CD4-positive, alpha-beta T cell treated with Interleukin-6 at 100 ng/mL for 8 hours (primary cell): ENCODE measurements at regions not wholly inside any gene's neighbourhood (a gene's known extent, or its start where the extent isn't known, plus 50 kb on each side); places are given as distances from the start of the nearest gene placed in this dataset.

Experiments
- DNase-seq: peaks from one replicate; pipeline ENCODE4 v3.0.0-alpha.2; 2020; ENCODE audit warnings: mixed read lengths, low spot score

DNA sequence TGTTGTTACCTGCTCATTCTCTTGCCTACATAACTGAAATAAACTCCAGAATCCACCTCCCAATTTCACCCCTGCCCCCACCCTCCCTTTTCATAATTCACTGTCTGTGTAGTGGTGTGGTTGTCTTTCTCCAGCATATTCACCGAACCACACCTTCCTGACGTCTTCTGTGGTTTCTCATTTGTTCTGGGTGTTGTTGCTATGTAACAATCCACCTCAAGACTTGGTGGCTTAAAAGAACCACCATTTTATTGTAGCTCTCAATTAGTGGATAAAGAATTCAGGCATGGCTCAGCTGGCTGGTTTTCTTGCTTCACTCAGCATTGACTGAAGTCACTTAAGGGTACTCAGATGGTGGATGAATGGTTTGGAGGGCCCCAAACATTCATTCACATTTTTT is 229.8 kb downstream of the MAF start:
- no peak for DNase-seq

DNA sequence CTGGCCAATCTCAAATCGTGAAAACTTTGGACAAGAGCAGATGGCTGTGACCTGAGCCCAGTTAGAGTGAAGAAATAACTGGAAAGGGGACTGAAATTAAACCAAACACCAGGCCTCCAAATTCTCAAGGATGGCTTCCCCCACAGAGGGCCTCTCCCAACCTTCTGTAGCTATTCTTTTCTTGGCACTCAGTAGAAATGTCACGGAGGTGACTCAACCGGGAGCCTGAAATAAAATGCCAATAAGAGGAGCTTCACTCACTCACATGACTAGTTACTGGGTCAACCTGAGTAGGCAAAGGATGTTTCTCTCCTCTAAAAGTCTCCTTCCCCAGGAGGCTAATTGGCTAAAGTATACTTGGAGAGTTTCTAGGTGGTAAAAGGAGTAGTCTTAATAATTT is 230.7 kb downstream of the MAF start:
- no peak for DNase-seq

DNA sequence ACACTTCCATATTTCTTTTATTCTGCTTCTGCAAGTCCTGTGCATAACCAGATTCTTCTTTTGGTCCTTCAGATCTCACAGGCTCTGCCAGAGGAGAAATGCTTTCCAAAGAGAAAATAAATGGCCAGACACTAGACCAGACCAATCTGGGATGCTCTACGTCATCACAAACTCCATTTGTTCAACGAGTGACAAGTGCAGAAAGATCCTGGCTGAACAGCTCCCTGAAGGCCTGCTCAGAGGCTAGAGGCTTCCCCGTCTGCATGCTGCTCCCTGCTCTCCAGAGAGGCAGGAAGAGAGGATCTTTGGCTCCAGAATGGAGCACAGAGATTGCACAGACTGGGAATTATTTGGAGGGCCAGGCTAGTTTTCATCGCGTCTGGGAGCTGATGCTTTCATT is 232.7 kb downstream of the MAF start:
- DNase-seq, result no peak

DNA sequence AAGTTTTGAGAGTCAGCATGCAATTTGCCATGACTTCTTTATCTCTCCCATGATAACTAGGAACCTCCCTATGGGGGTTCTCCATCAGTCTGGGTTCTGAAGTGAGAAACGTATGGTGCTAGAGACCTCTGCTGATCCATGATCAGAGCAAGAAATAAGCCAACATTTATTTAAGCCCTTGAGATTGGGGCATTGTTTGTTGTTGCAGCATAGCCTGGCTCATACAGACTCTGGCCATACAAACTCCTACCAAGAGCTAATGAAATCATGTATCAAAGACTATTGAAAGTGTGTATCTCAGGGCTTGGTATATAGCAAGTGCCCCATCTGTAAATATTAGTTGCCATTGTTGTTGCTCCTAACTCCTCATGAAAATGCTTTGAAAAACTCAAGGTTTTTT is 233.9 kb downstream of the MAF start:
- DNase-seq, result no peak

DNA sequence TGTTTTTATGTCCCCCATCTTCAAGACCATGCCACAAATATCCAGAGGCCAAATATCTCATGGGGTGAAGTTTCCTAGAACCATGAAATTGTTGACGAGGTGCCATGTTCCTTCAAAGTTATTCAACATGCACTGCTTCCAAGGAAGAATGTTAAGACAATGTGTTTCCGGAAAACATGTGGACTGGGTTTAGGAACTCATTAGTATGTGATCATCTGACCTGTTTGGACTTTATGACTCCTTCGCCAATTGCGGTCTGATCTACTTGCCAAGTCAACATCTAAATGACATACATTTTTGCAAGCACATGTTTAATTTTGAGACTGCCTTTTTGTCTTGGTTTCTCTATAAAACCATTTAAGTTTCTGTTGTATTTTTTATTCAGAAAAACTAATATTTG is 234.8 kb downstream of the MAF start:
- no peak for DNase-seq

DNA sequence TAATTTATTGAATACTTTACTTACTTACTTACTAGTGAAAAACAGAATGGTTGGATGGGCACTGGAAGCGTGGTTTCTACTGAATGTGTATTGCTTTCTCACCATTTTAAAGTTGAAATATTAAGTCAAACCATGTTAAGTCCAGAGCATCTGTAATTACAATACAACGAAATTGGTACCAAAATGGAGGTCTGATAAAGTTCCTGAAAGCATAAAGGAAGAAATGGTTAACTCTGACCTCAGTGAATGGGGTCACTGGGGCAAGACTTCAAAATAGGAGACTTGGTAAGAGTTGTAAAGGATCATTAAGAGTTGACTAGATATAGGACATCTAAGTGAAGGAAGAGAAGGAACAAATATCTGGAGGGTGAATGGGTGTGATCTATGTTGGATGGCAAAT is 237.1 kb downstream of the MAF start:
- DNase-seq, result no peak

DNA sequence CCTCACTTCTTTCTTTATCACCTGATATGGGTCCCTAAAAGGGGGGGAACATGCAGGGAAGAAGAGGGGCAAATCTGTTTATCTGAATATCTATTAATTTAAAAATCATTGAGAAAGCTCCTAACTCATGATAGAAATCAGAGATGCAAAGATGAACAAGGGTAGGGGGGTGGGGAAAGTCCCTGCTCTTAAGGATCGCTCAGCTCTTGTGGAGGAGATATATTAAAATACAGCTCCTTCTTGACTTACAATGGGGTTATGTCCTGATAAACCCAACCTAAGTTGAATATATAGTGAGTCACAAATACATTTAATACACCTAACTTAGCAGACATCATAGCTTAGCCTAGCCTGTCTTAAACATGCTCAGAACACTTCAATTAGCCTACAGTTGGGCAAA is 237.5 kb downstream of the MAF start:
- DNase-seq, result no peak

DNA sequence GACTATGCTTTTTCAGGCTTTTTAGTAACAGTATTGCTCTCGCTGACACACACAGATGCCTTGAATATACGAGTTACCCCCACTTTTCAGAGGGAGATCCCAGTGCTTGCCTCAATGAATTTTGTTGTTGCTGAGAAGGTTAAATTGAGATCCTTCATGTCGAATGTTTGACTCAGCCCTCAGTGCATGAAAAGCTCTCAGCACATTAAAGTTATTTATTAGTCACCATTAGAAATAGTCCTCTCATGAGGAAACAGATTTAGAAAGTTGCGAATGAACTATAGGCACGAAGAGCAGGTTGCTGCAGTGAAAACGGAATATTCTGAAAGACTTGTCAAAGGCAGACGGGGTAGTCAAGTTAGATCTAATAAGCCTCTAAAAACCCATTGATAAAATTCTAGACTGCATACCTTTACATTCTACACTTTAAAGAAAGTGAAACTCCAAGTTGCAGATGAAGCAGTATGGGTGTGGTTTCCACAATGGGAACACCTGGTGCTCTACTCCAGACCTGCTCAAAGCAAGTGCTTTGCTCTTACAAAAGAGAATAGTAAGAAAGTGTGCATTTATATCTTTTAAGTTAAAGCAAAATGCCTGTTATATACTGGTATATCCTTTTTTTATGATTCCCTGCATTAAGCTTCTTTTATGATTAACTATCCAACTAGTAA is 238.1 kb downstream of the MAF start:
- DNase-seq, result no peak

DNA sequence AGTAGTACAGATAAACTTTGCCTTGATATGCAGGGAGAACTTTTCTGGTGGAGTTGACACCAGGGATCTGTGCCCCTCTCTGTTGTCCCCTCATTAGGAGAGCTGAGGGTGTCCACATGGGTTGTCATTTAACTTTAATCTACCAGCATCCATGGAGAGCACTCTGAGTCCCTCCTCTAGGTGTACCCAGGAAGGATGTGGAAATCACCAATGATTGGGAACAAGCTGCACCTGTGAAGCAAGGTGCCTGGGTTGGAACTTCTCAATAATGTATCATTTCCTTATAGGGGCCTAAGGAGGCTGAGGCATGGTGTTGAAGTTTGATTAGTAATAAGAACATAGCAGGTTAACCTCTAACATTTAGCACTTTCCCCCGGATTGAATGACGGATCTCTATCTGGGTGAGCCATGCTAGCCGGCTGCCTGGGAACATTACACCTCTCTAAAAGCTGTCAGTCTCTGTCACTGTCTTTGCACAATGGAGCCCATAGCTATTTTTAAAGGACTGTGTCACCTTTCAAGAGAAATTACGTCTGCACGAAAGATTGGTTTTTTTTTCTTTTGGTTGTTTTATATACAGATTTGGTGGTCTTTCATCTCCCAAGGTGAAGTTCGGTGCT is 239.3 kb downstream of the MAF start:
- DNase-seq, result no peak

DNA sequence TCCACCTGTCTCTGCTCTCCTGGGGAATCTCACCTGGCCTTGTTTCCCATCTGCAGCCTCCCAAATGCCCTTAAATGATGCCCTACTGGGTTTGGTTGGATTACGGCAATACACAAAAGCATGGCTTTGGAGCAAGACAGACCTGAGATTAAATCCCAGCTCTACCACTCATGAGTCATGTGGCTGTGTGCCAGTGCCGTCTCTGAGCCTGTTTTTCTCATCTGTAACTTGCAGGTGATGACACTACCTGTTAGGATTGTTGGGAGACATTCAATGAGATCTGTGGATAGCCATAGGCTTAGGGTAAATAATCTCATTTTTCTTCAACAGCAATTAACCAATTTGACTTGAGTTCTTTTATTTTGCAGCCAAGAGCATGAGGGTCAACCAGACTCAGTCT is 240.3 kb downstream of the MAF start:
- no peak for DNase-seq

DNA sequence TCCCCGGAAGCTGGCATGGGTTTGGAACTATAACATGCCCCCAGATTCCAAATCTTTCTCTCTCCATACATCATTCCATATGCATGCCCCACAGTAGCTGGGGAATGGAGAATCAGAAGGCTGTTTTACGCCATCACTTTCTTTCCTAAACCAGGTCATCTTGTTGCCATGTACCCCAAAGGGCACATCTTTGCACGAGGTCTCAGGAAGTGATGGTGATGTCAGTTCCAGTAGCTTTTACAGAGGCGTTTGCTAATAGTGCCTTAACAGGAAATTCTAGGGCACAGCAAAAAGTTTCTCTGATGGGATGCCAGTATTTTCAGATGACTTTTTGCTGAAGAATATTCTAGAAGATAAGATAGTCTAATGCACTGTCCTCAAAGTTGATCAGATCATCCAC is 241.5 kb downstream of the MAF start:
- DNase-seq, result no peak

DNA sequence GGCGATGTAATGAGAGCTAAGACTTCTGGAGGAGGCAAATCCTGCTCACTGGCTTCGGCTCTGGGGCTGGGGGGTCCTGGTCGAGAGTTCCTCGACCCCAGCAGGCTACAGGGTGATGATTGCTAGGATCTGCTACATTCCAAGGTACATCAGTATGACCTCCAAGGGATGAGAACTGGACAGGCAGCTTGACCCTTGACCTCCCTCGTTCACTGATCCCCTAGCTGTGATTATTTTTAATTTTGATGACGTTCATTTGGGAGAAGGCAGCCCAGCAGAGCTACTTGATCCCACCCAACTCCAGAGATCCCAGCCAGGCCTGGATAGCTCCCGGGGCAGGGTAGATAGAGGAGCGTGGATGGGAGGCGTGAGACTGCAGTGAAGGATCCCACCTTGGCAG is 242.3 kb downstream of the MAF start:
- DNase-seq, result no peak

DNA sequence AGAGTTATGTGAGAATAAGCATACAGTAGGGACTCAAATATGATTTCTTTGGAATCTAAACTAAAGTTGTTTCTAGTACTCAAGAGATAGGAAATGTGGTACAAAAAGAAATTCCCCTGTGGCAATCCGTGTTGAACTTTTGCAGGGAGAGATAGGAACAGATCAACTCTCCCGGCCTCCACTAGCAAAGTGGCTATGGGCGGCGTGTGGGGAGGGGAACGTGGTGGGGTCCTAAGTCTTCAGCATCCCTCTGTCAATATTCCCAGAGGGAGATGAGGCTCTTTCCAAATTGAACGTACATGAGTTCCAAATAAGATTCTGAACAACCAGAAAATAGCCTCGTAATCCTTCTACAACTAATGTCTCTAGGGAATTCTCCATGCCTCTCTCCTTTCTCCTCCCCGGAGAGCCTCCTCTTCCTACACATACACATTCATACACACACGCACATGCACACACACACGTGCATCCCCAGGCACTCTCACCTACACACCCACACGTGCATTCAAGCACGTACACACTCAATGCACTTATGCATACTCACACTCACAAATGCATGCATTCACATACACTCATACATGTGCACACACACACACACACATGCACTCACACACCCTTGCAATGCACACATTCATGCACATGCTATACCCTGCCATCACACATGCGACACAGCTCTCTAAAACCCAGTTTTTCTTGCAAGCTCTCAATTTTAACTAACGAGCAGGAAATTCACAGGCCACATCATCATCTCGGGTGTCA is 244.8 kb downstream of the MAF start:
- DNase-seq, result no peak

DNA sequence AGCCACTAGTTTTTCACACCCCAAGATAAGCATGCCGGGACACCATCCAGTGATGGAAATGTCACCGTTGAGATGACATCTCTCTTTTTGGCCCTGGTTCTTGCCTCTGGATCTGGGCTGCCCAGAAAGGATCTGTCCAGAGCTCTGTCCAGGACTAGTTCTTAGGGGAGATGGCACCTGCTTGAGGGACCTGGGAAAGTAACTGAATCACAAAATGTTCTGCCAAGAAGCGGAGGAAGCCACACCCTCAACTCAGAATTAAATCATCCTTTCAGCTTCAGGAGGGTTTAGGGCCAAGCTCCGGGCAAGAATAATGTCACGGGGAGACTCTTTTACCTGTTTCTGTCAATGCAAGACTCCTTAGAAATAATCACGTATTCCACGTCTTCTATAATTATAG is 248.6 kb downstream of the MAF start:
- no peak for DNase-seq

DNA sequence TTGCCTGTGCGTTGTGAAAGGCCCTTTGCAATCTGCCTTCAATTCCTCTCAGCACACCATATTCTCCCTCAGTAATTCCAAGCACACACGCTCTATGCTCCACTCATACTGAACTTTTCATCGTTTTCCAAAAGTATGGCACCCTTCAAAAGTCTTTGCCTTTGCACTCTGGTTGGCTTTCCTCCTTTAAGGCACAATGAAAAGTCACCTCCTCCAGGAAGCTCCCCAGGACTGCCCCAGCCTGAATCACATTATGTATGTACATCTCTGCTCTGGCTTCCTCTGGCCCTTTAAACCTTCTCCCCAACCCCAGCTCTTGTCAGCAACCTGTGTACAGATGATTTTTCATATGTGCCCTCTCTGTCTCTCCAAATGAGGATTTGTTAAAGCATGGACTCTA is 250.7 kb downstream of the MAF start:
- DNase-seq, result no peak

DNA sequence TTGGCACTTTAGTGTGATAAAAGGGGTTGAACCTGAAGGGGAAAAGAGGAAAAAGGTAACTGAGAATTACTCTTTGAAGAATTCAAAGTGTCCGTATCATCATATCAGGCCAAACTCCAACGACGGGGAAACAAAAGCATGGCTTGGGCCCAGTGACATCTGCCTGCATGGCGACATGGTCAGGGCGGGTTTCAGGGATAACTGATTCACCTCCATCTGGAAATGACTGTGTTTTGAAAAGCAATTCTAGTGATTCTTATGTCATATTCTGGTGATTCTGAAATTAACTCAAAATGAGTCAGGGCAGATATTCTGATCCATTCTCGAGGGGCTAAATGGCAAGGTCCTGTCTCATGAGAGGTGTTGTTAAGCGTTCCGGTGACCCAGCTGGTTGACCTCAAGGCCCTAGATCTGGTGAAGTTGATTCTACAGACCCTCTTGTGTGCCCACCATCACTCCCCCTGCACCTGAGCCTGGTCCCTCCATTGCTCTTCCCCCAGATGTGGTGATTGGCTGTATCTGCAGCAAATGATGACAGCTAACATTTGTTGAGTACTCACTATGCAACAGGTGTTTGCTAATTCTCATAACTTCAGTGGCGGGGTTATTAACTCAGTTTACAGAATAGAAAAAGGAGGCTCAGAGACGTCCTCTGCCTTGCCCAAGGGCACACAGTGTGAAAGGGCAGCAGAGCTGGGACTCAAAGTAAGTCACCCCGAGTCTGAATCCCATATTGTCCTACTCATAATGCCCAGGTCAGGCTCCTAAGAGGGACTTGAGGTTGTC is 251.8 kb downstream of the MAF start:
- no peak for DNase-seq

DNA sequence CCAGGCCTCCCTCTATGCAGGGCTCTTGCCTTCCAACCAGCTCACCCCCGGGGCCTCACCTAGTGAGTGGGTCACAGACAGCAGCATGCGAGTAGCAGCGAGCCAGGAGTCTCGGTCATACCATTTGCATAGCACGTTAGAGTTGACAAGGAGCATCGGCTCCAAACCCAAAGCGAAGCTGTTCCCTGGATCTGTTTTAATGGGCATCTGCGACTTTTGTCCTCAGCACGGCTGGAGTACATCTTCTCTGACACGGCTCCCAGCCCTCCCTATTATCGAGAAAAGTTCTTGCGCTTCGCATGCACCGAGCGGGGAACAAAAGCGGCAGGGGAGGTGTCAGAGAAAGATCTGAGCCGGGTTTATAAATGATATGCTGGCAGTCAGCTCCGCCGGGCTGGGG is 253.3 kb downstream of the MAF start:
- no peak for DNase-seq

DNA sequence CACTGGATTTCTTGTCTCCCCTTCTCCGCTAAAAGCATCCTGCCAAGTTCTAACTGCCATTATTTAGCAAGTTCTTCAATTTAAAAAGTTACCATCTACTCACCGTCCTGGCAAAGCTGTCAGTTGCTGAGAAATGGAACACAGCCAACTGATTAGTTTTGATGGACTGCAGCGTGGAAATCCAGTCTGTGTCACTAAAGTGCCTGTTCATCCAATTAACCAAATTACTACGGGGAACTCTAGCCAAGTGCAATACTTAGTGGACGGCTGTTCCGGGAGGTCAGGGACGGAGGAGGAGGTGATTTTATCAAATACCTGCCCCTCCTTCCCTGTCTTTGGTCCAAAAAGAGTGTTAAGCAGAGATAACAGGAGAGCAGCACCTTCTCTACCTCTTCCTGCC is 260.7 kb downstream of the MAF start:
- DNase-seq, result no peak

DNA sequence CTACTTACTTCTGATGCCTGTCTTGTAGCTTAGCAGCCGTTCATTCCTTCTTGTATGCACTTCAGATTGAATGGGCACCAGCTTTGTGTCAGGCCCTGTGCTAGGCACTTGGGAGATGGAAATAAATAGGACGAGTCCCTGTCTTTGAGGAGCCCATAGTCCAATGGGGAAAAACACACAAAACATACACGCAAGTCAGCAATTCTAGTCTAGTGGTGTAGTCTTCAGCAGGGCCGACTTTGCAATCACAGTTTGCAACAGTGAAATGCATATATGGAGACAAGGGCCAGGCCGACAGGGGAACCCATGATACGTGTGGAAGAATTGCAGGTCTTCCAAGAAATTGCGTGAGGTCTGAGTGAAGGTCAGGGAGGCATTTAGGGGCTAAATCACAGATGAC is 262.6 kb downstream of the MAF start:
- DNase-seq, result no peak

DNA sequence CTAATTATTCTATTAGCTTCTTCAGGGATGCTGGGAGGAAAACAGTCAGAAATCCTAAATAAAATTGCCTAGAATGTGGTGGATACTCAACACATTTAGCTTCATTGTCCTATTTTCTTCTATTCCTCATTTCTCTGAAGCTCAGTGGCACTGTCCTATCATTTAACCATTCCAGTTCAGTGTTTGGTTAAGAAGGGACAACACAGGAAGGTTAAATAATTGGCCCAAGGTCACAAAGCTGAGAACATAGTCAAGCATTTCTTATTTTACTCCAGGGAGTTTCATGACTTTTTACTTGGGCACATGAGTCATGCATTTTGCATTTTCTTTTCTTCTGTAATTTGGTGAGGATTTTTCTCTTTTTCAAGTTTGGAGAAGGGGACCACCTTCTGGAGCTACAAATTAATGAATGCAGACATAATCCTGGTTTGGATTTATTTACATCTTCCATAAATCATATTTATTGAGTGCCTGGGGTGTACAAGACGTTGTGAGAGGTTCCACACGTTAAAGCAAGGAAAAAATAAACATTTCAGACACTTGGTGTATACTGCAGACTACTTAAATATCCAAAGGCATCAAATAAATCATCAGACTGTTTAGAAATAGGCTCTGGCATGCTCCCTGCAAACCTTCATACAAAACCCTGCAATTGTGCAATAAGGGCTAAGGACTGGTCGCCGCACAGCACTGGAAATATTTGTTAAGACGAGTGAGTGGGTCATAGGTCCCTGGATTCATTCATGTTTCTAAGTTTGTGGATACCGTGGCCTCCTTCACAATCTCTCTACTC is 263.9 kb downstream of the MAF start:
- no peak for DNase-seq

DNA sequence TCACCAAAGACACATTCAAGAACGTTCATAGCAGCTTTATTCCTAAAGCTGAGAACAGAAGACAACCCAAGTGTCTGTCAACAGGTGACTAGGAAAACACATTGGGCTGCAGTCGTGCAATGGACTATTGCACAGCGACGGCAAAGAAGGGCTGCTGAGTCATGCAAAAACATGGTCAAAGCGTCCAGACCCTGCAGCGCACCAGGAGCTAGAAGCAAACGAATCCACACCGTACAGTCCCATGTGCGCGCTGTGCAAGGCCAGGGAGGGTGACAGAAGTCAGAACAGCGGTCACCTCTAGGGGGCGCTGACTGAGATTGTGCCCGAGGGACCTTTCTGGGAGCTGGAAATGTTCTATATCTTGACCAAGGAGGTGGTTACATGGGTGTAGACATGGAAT is 266.4 kb downstream of the MAF start:
- DNase-seq, result no peak

DNA sequence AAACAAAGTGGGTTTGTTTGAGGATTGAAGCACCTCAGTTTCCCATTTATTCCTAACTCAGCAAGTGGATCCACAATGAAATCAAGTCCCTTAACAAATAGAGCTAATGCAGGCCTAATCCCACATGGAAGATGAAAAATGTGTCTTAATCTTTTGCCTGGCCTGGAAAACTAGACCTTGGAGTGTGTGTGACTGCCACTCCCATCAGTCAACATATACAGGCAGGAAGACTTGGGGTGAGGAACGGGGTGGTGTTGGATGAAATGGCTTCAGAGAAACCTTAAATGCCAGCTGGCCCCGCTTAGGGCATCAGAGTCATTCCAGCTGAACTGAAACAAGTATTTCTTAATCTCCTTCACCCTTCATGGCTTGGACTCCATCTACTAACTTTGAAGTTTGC is 269.5 kb downstream of the MAF start:
- no peak for DNase-seq
